ENCODE measurements at regions not wholly inside any gene's neighbourhood (a gene's known extent, or its start where the extent isn't known, plus 50 kb on each side); places are given as distances from the start of the nearest gene placed in this dataset.

DNA sequence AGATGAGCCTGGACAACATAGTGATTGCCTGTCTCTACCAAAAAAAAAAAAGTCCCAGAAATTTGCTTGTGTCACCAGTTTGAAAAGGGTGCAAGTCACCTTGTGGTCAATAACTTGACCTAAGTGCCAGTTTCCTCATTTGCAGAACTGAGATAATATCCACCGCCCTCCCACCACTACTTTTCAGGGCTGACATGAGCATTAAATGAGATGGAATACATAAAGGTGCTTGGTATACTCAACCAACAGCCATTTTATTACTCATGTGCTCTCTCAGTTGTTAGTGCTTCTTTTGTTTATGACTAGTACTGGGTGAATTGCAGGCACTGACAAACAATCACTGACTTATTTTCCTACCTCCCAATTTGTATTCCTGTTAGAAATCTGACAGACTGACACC lies 340.5 kb upstream of the SATB1 start:
- DNase-seq: no peak
- Histone ChIP-seq H3K36me3 (ENCODE audit: control insufficient read depth, insufficient read depth, low read length) (no peaks in the 10 kb centered on the region), H3K4me1 (no peaks in the 10 kb centered on the region), H3K27me3 (replicated peaks; ENCODE audit: control insufficient read depth, insufficient read depth, low read length) (no peaks in the 10 kb centered on the region), H3K4me3 (ENCODE audit: low read depth, low read length) (no peak overlapping the region), H3K9me3 (no peaks in the 10 kb centered on the region)
- Mint-ChIP-seq H3K4me3 (ENCODE audit: unreplicated experiment) (no peak overlapping the region), H3K27me3 (ENCODE audit: insufficient read depth, unreplicated experiment) (no peaks in the 10 kb centered on the region), H3K4me1 (ENCODE audit: low read depth, unreplicated experiment) (no peaks in the 10 kb centered on the region), H3K9me3 (ENCODE audit: unreplicated experiment) (no peaks in the 10 kb centered on the region), H3K36me3 (ENCODE audit: insufficient read depth, unreplicated experiment) (no peaks in the 10 kb centered on the region), H3K27ac (ENCODE audit: unreplicated experiment) (no peak overlapping the region)
- TF ChIP-seq CTCF (IDR thresholded peaks at IDR 0.05; ENCODE audit: insufficient read depth in 1 of 2, low read depth in 1 of 2, low read length in 1 of 2, severe bottlenecking in 1 of 2, unreplicated experiment in 1 of 2): no peak
- POLR2A ChIA-PET: no interaction called here
- intact Hi-C loops (cut with micrococcal nuclease; ENCODE audit: unreplicated experiment): no loop called here
- no TSS peak for BruUV-seq (replicated peaks)
- CTCF ChIA-PET: no interaction called here

GRCh38 chr3:18765161-18765560 lies 340.0 kb upstream of the SATB1 start:
- BruUV-seq (replicated peaks): no TSS peak
- ChIA-PET POLR2A (no interaction called here), CTCF (no interaction called here)
- no peak overlapping the region for H3K4me3 Mint-ChIP-seq (ENCODE audit: unreplicated experiment)
- Histone ChIP-seq H3K27me3 (replicated peaks; ENCODE audit: control insufficient read depth, insufficient read depth, low read length) (no peaks in the 10 kb centered on the region), H3K4me1 (no peaks in the 10 kb centered on the region), H3K9me3 (no peaks in the 10 kb centered on the region), H3K36me3 (ENCODE audit: control insufficient read depth, insufficient read depth, low read length) (no peaks in the 10 kb centered on the region), H3K4me3 (ENCODE audit: low read depth, low read length) (no peak overlapping the region)
- DNase-seq: no peak
- no peaks in the 10 kb centered on the region for H3K27me3 Mint-ChIP-seq (ENCODE audit: insufficient read depth, unreplicated experiment)
- no peaks in the 10 kb centered on the region for H3K36me3 Mint-ChIP-seq (ENCODE audit: insufficient read depth, unreplicated experiment)
- H3K9me3 Mint-ChIP-seq (ENCODE audit: unreplicated experiment): no peaks in the 10 kb centered on the region
- H3K4me1 Mint-ChIP-seq (ENCODE audit: low read depth, unreplicated experiment): no peaks in the 10 kb centered on the region
- TF ChIP-seq CTCF (IDR thresholded peaks at IDR 0.05; ENCODE audit: insufficient read depth in 1 of 2, low read depth in 1 of 2, low read length in 1 of 2, severe bottlenecking in 1 of 2, unreplicated experiment in 1 of 2): no peak
- H3K27ac Mint-ChIP-seq (ENCODE audit: unreplicated experiment): no peak overlapping the region
- intact Hi-C loops (cut with micrococcal nuclease; ENCODE audit: unreplicated experiment): no loop called here

GRCh38 chr3:18761530-18761929 lies 336.4 kb upstream of the SATB1 start:
- CTCF ChIA-PET: no interaction called here
- Histone ChIP-seq H3K4me1 (peaks cover 7% of the 10 kb centered on the region), H3K4me3 (ENCODE audit: low read depth, low read length) (no peak overlapping the region), H3K36me3 (ENCODE audit: control insufficient read depth, insufficient read depth, low read length) (no peaks in the 10 kb centered on the region), H3K9me3 (no peaks in the 10 kb centered on the region), H3K27me3 (replicated peaks; ENCODE audit: control insufficient read depth, insufficient read depth, low read length) (no peaks in the 10 kb centered on the region)
- H3K9me3 Mint-ChIP-seq (ENCODE audit: unreplicated experiment): no peaks in the 10 kb centered on the region
- no peak overlapping the region for H3K4me3 Mint-ChIP-seq (ENCODE audit: unreplicated experiment)
- H3K27me3 Mint-ChIP-seq (ENCODE audit: insufficient read depth, unreplicated experiment): no peaks in the 10 kb centered on the region
- H3K27ac Mint-ChIP-seq (ENCODE audit: unreplicated experiment): no peak overlapping the region
- no peak for DNase-seq
- BruUV-seq (replicated peaks): no TSS peak
- TF ChIP-seq CTCF (IDR thresholded peaks at IDR 0.05; ENCODE audit: insufficient read depth in 1 of 2, low read depth in 1 of 2, low read length in 1 of 2, severe bottlenecking in 1 of 2, unreplicated experiment in 1 of 2): no peak
- intact Hi-C loops (cut with micrococcal nuclease; ENCODE audit: unreplicated experiment): no loop called here
- H3K36me3 Mint-ChIP-seq (ENCODE audit: insufficient read depth, unreplicated experiment): no peaks in the 10 kb centered on the region
- H3K4me1 Mint-ChIP-seq (ENCODE audit: low read depth, unreplicated experiment): peaks cover 8% of the 10 kb centered on the region
- POLR2A ChIA-PET: no interaction called here

Measured in Caco-2 (cell line).